ENCODE measurements at regions not wholly inside any gene's neighbourhood (a gene's known extent, or its start where the extent isn't known, plus 50 kb on each side); places are given as distances from the start of the nearest gene placed in this dataset.
"Not testable (repeated sequence)": the region's sequence is repeated elsewhere in the genome, so short reads cannot be mapped to it uniquely, and the experiment has no call there.

DNA sequence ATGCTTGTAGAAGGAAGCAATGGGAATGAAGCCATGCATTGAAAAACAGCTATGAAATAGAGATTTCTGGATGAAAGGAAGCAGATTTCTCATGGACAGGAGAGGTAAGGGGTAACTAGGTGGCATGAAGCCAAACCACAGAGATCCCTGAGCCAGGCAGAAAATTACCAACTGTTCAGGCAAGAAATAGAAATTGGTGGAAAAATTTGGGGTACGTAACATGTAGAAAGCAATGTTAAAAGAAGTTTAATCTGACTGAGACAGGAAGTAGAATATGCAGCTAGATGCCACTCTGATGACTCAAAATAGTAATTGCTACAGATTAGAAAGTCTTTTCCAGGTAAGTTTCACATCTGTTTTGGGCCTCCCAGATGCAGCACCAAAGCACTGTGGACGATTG, 928.5 kb upstream of the CELF4 start:
- Histone ChIP-seq H3K4me1 (no peaks in the 10 kb centered on the region), H3K27ac (no peak overlapping the region), H3K4me3 (no peak overlapping the region), H3K36me3 (no peaks in the 10 kb centered on the region), H3K27me3 (no peaks in the 10 kb centered on the region), H3K9me3 (no peaks in the 10 kb centered on the region)
- intact Hi-C loops (cut with DNase I): no loop called here
- DNase-seq: no peak
- ATAC-seq: no peak
- no peak for TF ChIP-seq POLR2A (IDR thresholded peaks at IDR 0.05)
- TF ChIP-seq, protein P1, sequence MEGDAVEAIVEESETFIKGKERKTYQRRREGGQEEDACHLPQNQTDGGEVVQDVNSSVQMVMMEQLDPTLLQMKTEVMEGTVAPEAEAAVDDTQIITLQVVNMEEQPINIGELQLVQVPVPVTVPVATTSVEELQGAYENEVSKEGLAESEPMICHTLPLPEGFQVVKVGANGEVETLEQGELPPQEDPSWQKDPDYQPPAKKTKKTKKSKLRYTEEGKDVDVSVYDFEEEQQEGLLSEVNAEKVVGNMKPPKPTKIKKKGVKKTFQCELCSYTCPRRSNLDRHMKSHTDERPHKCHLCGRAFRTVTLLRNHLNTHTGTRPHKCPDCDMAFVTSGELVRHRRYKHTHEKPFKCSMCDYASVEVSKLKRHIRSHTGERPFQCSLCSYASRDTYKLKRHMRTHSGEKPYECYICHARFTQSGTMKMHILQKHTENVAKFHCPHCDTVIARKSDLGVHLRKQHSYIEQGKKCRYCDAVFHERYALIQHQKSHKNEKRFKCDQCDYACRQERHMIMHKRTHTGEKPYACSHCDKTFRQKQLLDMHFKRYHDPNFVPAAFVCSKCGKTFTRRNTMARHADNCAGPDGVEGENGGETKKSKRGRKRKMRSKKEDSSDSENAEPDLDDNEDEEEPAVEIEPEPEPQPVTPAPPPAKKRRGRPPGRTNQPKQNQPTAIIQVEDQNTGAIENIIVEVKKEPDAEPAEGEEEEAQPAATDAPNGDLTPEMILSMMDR (IDR thresholded peaks at IDR 0.05): no peak
- 0% methylated on average over 2 of the region's 2 CpGs for WGBS (ENCODE audit: insufficient coverage, low coverage, low lambda C conversion rate, missing lambda C conversion rate)

DNA sequence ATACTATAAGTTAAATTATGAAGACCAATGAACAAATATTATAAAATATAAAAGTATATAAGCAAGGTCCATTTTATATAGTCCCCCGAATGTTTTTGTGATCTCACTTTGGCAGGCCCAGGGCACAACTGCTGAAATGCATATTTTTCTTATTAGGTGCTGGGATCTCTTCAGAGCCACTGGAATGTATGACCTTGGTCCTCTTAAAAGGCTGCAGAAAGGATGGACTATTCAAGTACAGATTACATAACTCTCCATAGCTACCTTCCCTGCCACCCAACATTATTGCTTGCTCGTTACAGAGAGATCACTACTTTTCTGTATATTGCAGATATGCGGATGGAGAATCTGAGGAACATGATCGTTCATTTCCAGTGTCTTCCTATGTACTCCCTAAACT, 925.6 kb upstream of the CELF4 start:
- Histone ChIP-seq H3K36me3 (no peaks in the 10 kb centered on the region), H3K4me3 (no peak overlapping the region), H3K9me3 (no peaks in the 10 kb centered on the region), H3K27ac (no peak overlapping the region), H3K4me1 (no peaks in the 10 kb centered on the region), H3K27me3 (no peaks in the 10 kb centered on the region)
- ATAC-seq: no peak
- 55% methylated on average over 4 of the region's 4 CpGs for WGBS (ENCODE audit: insufficient coverage, low coverage, low lambda C conversion rate, missing lambda C conversion rate)
- intact Hi-C loops (cut with DNase I): no loop called here
- no peak for TF ChIP-seq POLR2A (IDR thresholded peaks at IDR 0.05)
- TF ChIP-seq, protein P1 (IDR thresholded peaks at IDR 0.05): no peak
- no peak for DNase-seq

DNA sequence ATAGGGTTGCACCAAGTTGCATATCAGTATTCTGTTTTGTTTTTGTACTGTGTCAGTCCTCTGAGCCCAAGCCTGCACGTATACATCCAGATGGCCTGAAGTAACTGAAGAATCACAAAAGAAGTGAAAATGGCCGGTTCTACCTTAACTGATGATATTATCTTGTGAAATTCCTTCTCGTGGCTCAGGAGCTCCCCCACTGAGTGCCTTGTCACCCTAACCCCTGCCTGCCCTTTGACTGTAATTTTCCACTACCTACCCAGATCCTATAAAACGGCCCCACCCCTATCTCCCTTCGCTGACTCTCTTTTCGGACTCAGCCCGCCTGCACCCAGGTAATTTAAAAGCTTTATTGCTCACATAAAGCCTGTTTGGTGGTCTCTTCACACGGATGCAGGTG, 924.1 kb upstream of the CELF4 start:
- H3K4me3 ChIP-seq; intact Hi-C loops (cut with DNase I); H3K9me3 ChIP-seq; H3K27me3 ChIP-seq; ATAC-seq; H3K27ac ChIP-seq; H3K36me3 ChIP-seq; H3K4me1 ChIP-seq; DNase-seq: not testable (repeated sequence)
- 45% methylated on average over 8 of the region's 8 CpGs for WGBS (ENCODE audit: insufficient coverage, low coverage, low lambda C conversion rate, missing lambda C conversion rate)

DNA sequence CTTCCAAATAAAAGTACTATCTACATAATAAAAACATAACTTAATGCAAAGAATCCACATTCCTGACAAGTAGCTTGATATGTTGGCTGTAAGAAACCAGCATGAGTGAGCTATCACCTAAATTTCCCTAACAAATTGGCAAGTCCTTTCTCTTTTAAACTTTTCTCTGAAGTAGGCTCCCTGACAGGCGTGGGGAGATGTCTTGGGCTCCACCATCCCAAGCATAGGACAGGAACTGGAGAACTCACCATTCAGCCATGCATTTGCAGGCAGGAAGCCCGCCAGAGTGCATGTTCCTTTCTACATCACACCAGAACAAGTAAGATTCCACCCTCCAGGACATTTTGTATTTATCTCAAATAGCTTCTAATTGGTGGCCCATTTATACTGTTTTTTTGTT, 921.9 kb upstream of the CELF4 start:
- DNase-seq (no peak), ATAC-seq (no peak)
- Histone ChIP-seq H3K4me3 (no peak overlapping the region), H3K27me3 (no peaks in the 10 kb centered on the region), H3K4me1 (no peaks in the 10 kb centered on the region), H3K9me3 (no peaks in the 10 kb centered on the region), H3K36me3 (no peaks in the 10 kb centered on the region), H3K27ac (no peak overlapping the region)
- TF ChIP-seq, protein P1 (IDR thresholded peaks at IDR 0.05): no peak
- no peak for TF ChIP-seq POLR2A (IDR thresholded peaks at IDR 0.05)
- WGBS (ENCODE audit: insufficient coverage, low coverage, low lambda C conversion rate, missing lambda C conversion rate): 23% methylated on average over 2 of the region's 2 CpGs
- intact Hi-C loops (cut with DNase I): no loop called here

DNA sequence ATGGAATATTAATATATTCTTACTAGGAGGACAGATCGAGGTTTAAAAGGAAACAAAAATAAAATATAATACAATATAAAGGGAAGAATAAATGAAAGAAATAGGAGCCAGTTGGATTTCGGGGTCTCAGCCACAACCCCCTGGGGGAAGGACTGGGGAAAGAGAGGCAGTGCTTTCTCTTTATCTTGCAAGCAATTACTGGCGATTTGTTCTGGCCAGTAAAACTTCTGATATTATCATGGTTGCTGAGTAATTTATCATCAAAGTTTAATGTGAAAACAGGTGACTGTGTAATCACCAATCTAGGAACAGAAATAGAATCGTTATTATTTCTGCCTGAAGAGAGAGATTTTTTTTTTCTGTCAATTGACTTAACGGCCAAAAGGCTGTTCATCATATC, 917.7 kb upstream of the CELF4 start:
- TF ChIP-seq, protein P1 (IDR thresholded peaks at IDR 0.05): no peak
- TF ChIP-seq POLR2A (IDR thresholded peaks at IDR 0.05): no peak
- Histone ChIP-seq H3K27me3 (no peaks in the 10 kb centered on the region), H3K4me3 (no peak overlapping the region), H3K4me1 (no peaks in the 10 kb centered on the region), H3K27ac (no peak overlapping the region), H3K9me3 (peaks cover 0 to 3% (median 0%) of the 10 kb centered on the region in 4 donors), H3K36me3 (no peaks in the 10 kb centered on the region)
- DNase-seq: no peak
- no peak for ATAC-seq
- WGBS (ENCODE audit: insufficient coverage, low coverage, low lambda C conversion rate, missing lambda C conversion rate): 26% methylated on average over 5 of the region's 5 CpGs
- intact Hi-C loops (cut with DNase I): no loop called here
